GM19023 (cell line): ENCODE measurements at regions not wholly inside any gene's neighbourhood (a gene's known extent, or its start where the extent isn't known, plus 50 kb on each side); places are given as distances from the start of the nearest gene placed in this dataset.

Source experiments
- ATAC-seq: cut with Tn5 transposase; IDR thresholded peaks from one replicate; pipeline ENCODE4 v1.9.1; 2021; ENCODE audit warnings: mild to moderate bottlenecking, moderate library complexity; ENCODE audit not compliant: unreplicated experiment

DNA sequence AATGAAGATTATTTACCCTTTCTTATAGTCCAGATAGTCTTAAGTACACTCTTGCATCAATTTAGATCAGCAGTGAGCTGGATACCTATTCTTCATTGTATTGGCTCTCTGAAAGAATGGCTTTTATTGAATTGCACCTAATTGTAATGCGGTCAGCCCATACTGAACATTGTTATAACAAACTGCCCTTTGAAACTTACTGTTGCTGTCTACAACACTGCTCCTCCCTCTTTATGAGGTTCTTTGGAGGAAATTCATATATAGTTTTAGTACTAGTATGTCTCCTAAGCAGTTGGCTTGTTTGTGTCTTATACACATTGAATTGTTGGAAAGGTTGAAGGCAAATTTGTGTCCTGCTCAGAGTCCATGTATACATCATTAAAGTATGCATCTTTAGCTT lies 66.5 kb upstream of the UGP2 start:
- no peak for ATAC-seq

DNA sequence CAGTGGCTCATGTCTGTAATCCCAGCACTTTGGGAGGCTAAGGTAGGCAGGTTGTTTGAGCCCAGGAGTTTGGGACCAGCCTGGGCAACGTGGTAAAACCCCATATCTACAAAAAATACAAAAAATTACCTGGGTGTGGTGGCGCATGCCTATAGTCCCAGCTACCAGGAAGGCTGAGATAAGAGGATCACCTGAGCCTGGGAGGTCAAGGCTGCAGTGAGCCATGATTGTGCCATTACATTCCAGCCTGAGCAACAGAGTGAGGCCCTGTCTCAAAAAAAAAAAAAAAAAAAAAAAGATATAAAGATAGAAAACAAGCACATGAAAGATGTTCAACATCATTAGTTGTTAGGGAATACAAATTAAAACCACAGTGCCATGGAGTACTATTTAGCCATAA lies 65.3 kb upstream of the UGP2 start:
- ATAC-seq = no peak

GRCh38 chr2:63777816-63778215 lies 63.9 kb upstream of the UGP2 start:
- no peak for ATAC-seq

- ATAC-seq = no peak
Observed at GRCh38 chr2:63778391-63778790, 63.3 kb upstream of the UGP2 start.

- ATAC-seq = no peak
Observed at GRCh38 chr2:63780518-63781155, 61.1 kb upstream of the UGP2 start.

DNA sequence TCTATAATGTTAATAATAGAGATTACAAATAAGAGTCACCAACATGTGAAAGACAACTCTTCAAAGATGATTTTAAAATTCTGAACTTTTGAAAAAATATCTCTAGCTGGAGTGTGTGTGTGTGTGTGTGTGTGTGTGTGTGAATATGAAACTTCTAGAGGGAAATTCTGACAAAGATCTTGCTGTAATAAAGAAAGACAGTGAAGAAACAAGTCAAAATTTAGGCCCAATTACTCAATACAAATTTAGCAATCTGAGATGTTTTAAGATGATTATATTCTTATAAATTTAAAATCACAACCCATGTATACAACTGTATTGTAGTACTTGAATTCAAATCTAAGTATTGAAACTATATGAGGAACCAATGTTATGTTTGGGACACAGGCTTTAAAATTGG lies 57.2 kb upstream of the UGP2 start:
- ATAC-seq = no peak

DNA sequence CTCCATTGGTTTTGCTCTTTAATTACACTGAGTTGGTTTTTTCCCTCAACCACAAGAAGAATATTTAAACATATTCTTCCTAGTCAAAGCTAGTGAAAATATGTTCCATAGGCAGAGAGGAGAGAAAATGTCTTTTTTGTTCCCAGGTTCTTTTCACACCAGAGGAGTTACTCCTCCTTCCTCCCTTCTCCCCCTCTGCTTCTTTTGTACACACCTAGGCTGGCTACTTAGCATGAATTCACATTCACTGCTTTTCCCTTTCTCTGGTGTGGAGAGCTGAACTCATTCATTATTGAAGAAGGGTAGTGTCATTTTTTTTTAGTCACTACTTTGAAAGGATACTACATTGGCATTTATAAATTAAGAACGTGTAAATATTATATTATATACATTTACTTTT lies 56.6 kb upstream of the UGP2 start:
- no peak for ATAC-seq

- ATAC-seq = no peak
Observed at GRCh38 chr2:63786471-63786870, 55.2 kb upstream of the UGP2 start.

DNA sequence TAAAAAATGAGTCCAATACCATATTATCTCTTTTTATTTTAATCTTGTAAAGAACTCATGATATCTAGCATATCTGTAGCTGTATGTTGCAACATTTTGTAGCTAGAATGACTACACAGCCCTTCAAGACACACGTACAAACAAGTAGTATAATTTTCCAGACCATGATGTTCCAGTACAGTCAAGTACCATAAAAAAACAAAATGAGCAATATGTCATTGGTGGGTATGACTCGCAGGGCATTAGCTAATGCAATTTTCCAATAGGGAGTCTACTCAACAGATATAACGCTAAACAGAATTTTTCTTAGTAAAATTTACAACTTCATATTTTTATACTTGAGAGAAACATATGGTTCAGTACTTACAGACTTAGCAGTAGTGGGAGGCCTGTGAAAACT lies 53.6 kb upstream of the UGP2 start:
- ATAC-seq = no peak

DNA sequence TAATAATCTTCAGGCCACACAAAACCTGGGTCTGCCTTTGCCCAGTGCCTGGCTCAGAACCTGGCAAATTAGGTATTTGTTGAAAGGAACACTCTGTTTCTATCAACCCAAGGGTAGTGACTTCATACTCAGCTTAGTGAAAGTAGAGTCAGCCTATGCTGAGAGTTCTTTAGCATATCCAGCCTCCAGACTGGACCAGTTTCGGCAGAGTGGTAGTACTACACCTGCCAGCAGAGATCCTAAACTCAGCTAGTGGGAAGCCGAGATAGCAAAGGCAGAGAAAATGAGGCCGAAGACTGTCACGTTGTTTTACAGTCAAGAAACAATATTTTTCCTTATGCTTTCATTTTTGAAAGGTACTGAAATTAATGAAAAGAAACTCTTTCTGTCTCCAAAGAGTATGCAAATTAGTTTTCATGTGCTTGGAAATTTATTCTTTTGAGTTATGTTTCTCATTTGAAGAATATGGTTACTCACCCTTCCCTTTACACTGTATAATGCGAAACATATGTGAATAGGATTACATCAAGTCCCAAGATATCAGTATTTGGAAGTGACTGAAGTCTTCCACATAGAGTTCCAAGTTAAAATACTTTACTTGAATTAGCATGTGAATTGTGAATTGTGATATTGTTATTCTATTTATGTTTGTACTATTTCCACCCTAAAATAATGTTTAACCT lies 52.2 kb upstream of the UGP2 start:
- no peak for ATAC-seq

- no peak for ATAC-seq
Observed at GRCh38 chr2:63790491-63790890, 51.2 kb upstream of the UGP2 start.

DNA sequence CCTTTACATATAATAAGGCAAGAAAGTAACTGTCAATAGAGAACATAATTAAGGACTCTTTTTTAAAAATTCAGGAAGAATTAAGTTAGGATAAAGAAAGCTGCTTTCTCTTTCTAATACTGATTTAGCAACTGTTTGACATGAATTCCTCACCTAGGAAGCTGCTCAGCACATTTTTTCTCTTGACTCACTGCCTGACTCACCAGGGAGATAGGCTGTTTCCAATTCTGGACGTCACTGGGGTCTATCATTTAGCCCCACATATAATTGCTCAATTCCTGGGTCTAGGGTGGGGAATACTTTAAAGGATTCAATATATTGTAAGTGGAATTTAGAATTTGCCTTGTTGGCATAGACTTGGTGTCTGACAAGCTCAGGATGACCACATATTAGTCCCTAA lies 50.8 kb upstream of the UGP2 start:
- ATAC-seq = no peak

GRCh38 chr2:63791387-63791786 lies 50.3 kb upstream of the UGP2 start:
- no peak for ATAC-seq
